ENCODE measurements at regions not wholly inside any gene's neighbourhood (a gene's known extent, or its start where the extent isn't known, plus 50 kb on each side); places are given as distances from the start of the nearest gene placed in this dataset.

- WGBS (ENCODE audit: low lambda C conversion rate): 40% methylated on average over 3 of the region's 3 CpGs
- Histone ChIP-seq H3K9me3 (no peaks in the 10 kb centered on the region), H3F3A (replicated peaks; ENCODE audit: insufficient read depth) (no peaks in the 10 kb centered on the region), H3K4me3 (ENCODE audit: low read depth in 2 of 2, low read length in 1 of 2) (no peak overlapping the region), H3K9me2 (no peaks in the 10 kb centered on the region), H3K27me3 (ENCODE audit: insufficient read depth) (no peaks in the 10 kb centered on the region), H3K9ac (no peak overlapping the region), H2AFZ (ENCODE audit: low read depth) (no peak overlapping the region), H3K36me3 (replicated peaks in 1 of 2; ENCODE audit: control insufficient read depth in 1 of 2, insufficient read depth in 2 of 2, low read length in 1 of 2) (no peaks in the 10 kb centered on the region), H4K20me1 (ENCODE audit: insufficient read depth) (no peaks in the 10 kb centered on the region), H3K27ac (ENCODE audit: low read depth in 2 of 2, low read length in 1 of 2) (no peak overlapping the region), H3K4me2 (no peak overlapping the region), H3K4me1 (ENCODE audit: control insufficient read depth in 1 of 2, insufficient read depth in 2 of 2, low read depth in 1 of 2, low read length in 1 of 2) (peaks cover 0 to 4% of the 10 kb centered on the region in 2 experiments; a peak in 1 of 4 replicates), H3K79me2 (ENCODE audit: insufficient read depth) (no peaks in the 10 kb centered on the region)
- no peak for DNase-seq
- POLR2A ChIA-PET: no interaction called here
- CTCF ChIA-PET: no interaction called here
- TF ChIP-seq EP300 (IDR thresholded peaks at IDR 0.05; ENCODE audit: borderline replicate concordance in 1 of 2, low read depth in 1 of 2, low read length in 1 of 2) (no peak), USF2 (IDR thresholded peaks at IDR 0.05; ENCODE audit: borderline replicate concordance, low read depth, low read length) (no peak), EZH2phosphoT487 (IDR thresholded peaks at IDR 0.05; ENCODE audit: borderline replicate concordance, low read depth) (no peak), JUND (IDR thresholded peaks at IDR 0.05) (no peak), MXI1 (IDR thresholded peaks at IDR 0.05; ENCODE audit: low read depth, low read length) (no peak), IRF3 (IDR thresholded peaks at IDR 0.05; ENCODE audit: low read depth, low read length) (no peak), USF1 (IDR thresholded peaks at IDR 0.05; ENCODE audit: borderline replicate concordance, low read depth) (no peak), FOXM1 (IDR thresholded peaks at IDR 0.05; ENCODE audit: low read depth) (no peak), CHD2 (IDR thresholded peaks at IDR 0.05; ENCODE audit: low read length, partially characterized antibody) (no peak), MAX (IDR thresholded peaks at IDR 0.05; ENCODE audit: low read depth) (no peak)
Observed at GRCh38 chr1:222064388-222065211, 322.7 kb upstream of the DUSP10 start.

- no peak overlapping the region for H3K4me2 ChIP-seq
- no peaks in the 10 kb centered on the region for H4K20me1 ChIP-seq (ENCODE audit: insufficient read depth)
- TF ChIP-seq GABPA (IDR thresholded peaks at IDR 0.05; ENCODE audit: low read depth): no peak
- no peaks in the 10 kb centered on the region for H3K27me3 ChIP-seq (ENCODE audit: insufficient read depth)
- H3F3A ChIP-seq (replicated peaks; ENCODE audit: insufficient read depth): no peaks in the 10 kb centered on the region
- H3K4me3 ChIP-seq (ENCODE audit: low read depth in 2 of 2, low read length in 1 of 2): no peak overlapping the region
- H2AFZ ChIP-seq (ENCODE audit: low read depth): no peak overlapping the region
- H3K9me3 ChIP-seq: no peaks in the 10 kb centered on the region
- H3K9ac ChIP-seq: no peak overlapping the region
- H3K79me2 ChIP-seq (ENCODE audit: insufficient read depth): no peaks in the 10 kb centered on the region
- H3K4me1 ChIP-seq (ENCODE audit: control insufficient read depth in 1 of 2, insufficient read depth in 2 of 2, low read depth in 1 of 2, low read length in 1 of 2): peaks cover 0 to 4% of the 10 kb centered on the region in 2 experiments; a peak in 1 of 4 replicates
- H3K36me3 ChIP-seq (replicated peaks in 1 of 2; ENCODE audit: control insufficient read depth in 1 of 2, insufficient read depth in 2 of 2, low read length in 1 of 2): no peaks in the 10 kb centered on the region
- POLR2A ChIA-PET: no interaction called here
- CTCF ChIA-PET: interaction anchor here (0.6 to 3.1 kb wide), 3 partner anchors 10 to 393 kb away, joined by 3 to 9 read pairs (median 3); no protein-coding TSS in a partner anchor
- no peaks in the 10 kb centered on the region for H3K9me2 ChIP-seq
- no peak for DNase-seq
- H3K27ac ChIP-seq (ENCODE audit: low read depth in 2 of 2, low read length in 1 of 2): no peak overlapping the region
Observed at GRCh38 chr1:222062640-222063039, 320.8 kb upstream of the DUSP10 start.
